K562 (cell line): ENCODE measurements at regions not wholly inside any gene's neighbourhood (a gene's known extent, or its start where the extent isn't known, plus 50 kb on each side); places are given as distances from the start of the nearest gene placed in this dataset.
"Not testable (repeated sequence)": the region's sequence is repeated elsewhere in the genome, so short reads cannot be mapped to it uniquely, and the experiment has no call there.

Source experiments
- ATAC-seq: fragments of 200-7000 bp; cut with Tn5 transposase; 3 replicates; pipeline ENCODE4 v1.9.1; 2020; ENCODE audit warnings: moderate library complexity
- BruUV-seq: library from RNA; stranded (reverse); fragments of 400-500 nt; replicated peaks from 2 replicates; lab custom pipeline; 2021; lab: Mats Ljungman, UMichigan
- CTCF ChIA-PET: fragments of 300-600 bp; formaldehyde crosslinking; extraction: SDS; loops from one replicate; lab custom pipeline; 2021; ENCODE audit warnings: low intra/inter-chr PET ratio; lab: Yijun Ruan, JAX
- POLR2A ChIA-PET: fragments of 300-600, 350-650 bp; sonication (Branson Sonifier 250); formaldehyde crosslinking; extraction: SDS; loops from one replicate; lab custom pipeline; 2021; ENCODE audit warnings: antibody characterized with exemption, inconsistent platforms; lab: Yijun Ruan, JAX
- DNase-seq, 4 experiments: peaks; one replicate each; pipeline versions ENCODE4 v3.0.0 to v3.0.0-alpha.2; 2011 to 2018; ENCODE audit warnings: low spot score in 3 of 4, mixed read lengths in 3 of 4; ENCODE audit errors: extremely low read depth in 1 of 4
- FAIRE-seq: peaks from 2 replicates; lab custom pipeline; 2011; peaks lifted over from hg19 to GRCh38; lab: Jason Lieb, UNC
- H2AFZ ChIP-seq: 2 replicates; pipeline ENCODE4 v1.6.0; 2011; ENCODE audit warnings: low read depth, low read length, control low read depth, inconsistent platforms
- H3K27ac ChIP-seq: fragments of 200-600 bp; 3 replicates; pipeline ENCODE4 v1.8.0; 2011; ENCODE audit warnings: low read depth, mild to moderate bottlenecking, control low read depth, inconsistent platforms, low read length, moderate library complexity, mixed read lengths; ENCODE audit errors: extremely low read depth
- H3K27me3 ChIP-seq, 2 experiments: fragments of 300-600 bp in 1 of 2; 2 replicates in 1 of 2; 3 replicates in 1 of 2; pipeline versions ENCODE4 v1.6.0 to v1.8.0; 2011; ENCODE audit warnings: inconsistent platforms in 2 of 2, low read length in 2 of 2, mild to moderate bottlenecking in 1 of 2, mixed read lengths in 1 of 2, moderate library complexity in 1 of 2; ENCODE audit not compliant: control insufficient read depth in 2 of 2, insufficient read depth in 2 of 2
- H3K36me3 ChIP-seq: fragments of 300-600 bp; 3 replicates; pipeline ENCODE4 v1.8.0; 2011; ENCODE audit warnings: mild to moderate bottlenecking, low read length, inconsistent platforms; ENCODE audit not compliant: control insufficient read depth, insufficient read depth
- H3K4me1 ChIP-seq, 2 experiments: fragments of 200-600 bp in 1 of 2; replicated peaks in 1 of 2; 2 replicates in 1 of 2; 3 replicates in 1 of 2; pipeline versions ENCODE4 v1.5.1 to v1.8.0; 2011; ENCODE audit warnings: inconsistent platforms in 2 of 2, low read length in 2 of 2, mild to moderate bottlenecking in 1 of 2, mixed read lengths in 1 of 2, moderate library complexity in 1 of 2; ENCODE audit not compliant: control insufficient read depth in 2 of 2, insufficient read depth in 2 of 2
- H3K4me2 ChIP-seq: 2 replicates; pipeline ENCODE4 v1.6.1; 2011; ENCODE audit warnings: low read length, control low read depth, inconsistent platforms, mixed read lengths; ENCODE audit not compliant: insufficient read depth
- H3K4me3 ChIP-seq: fragments of 200-600 bp; sonication (generic), shearing (Covaris generic); 2 replicates; pipeline ENCODE4 v1.5.1; 2016; ENCODE audit warnings: control low read depth, inconsistent platforms
- H3K79me2 ChIP-seq: fragments of 200-600 bp; 3 replicates; pipeline ENCODE4 v1.8.0; 2011; ENCODE audit warnings: low read length, inconsistent platforms; ENCODE audit not compliant: control insufficient read depth, insufficient read depth
- H3K9ac ChIP-seq, 2 experiments: 2 replicates each; pipeline versions ENCODE4 v1.6.0 to v1.6.1; 2011; ENCODE audit warnings: low read depth in 2 of 2, low read length in 2 of 2, control low read depth in 1 of 2, inconsistent platforms in 1 of 2, mild to moderate bottlenecking in 1 of 2, mixed read lengths in 1 of 2; ENCODE audit not compliant: insufficient read depth in 1 of 2
- H3K9me1 ChIP-seq: one replicate; pipeline ENCODE4 v1.6.0; 2011; ENCODE audit warnings: inconsistent platforms, mild to moderate bottlenecking, low read length, moderate library complexity; ENCODE audit not compliant: control insufficient read depth, insufficient read depth
- H3K9me3 ChIP-seq: replicated peaks from 2 replicates; pipeline ENCODE4 v1.5.1; 2011; ENCODE audit warnings: low read depth, low read length, inconsistent platforms; ENCODE audit not compliant: control insufficient read depth, insufficient read depth
- H4K20me1 ChIP-seq: replicated peaks from 2 replicates; pipeline ENCODE4 v1.6.1; 2011; ENCODE audit warnings: low read length, inconsistent platforms, mixed read lengths; ENCODE audit not compliant: control insufficient read depth, insufficient read depth
- CBFB ChIP-seq: sonication (generic); formaldehyde crosslinking; IDR thresholded peaks from 2 replicates; pipeline ENCODE4 v1.4.0; 2020; ENCODE audit warnings: mild to moderate bottlenecking, missing genetic modification reagents
- CBX3 ChIP-seq, 2 experiments: IDR thresholded peaks; 1 replicate in 1 of 2; 2 replicates in 1 of 2; pipeline ENCODE4 v1.6.1; 2012; ENCODE audit warnings: inconsistent platforms in 2 of 2, low read length in 2 of 2, borderline replicate concordance in 1 of 2, control low read depth in 1 of 2
- ELF1 ChIP-seq: fragments of 200-800 bp; sonication (Bioruptor generic); IDR thresholded peaks from 2 replicates; pipeline ENCODE4 v1.6.1; 2016; ENCODE audit warnings: missing genetic modification characterization, missing compliant biosample characterization
- EP300 ChIP-seq: IDR thresholded peaks from 2 replicates; pipeline ENCODE4 v1.6.1; 2012; ENCODE audit warnings: low read length, improper control_type of control experiment
- MBD2 ChIP-seq: sonication (generic); IDR thresholded peaks from 2 replicates; pipeline ENCODE4 v1.6.1; 2016; ENCODE audit warnings: low read depth, borderline replicate concordance
- RCOR1 ChIP-seq, 2 experiments: IDR thresholded peaks; 2 replicates each; pipeline ENCODE4 v1.6.1; 2012; ENCODE audit warnings: low read depth in 2 of 2, low read length in 2 of 2, borderline replicate concordance in 1 of 2, improper control_type of control experiment in 1 of 2
- RFX7 ChIP-seq: fragments of 250-450 bp; sonication (Bioruptor Pico); IDR thresholded peaks from 2 replicates; pipeline ENCODE4 v1.5.1; 2021; ENCODE audit warnings: mild to moderate bottlenecking
- TEAD4 ChIP-seq, 2 experiments: sonication (generic) in 1 of 2; formaldehyde crosslinking in 1 of 2; IDR thresholded peaks; 2 replicates each; pipeline versions ENCODE4 v1.6.1 to v1.8.0; 2012 to 2022; ENCODE audit warnings: borderline replicate concordance in 1 of 2, inconsistent platforms in 1 of 2, low read length in 1 of 2, mild to moderate bottlenecking in 1 of 2, missing genetic modification reagents in 1 of 2
- TFAM ChIP-seq: fragments of 250-450 bp; sonication (Bioruptor Pico); conservative IDR thresholded peaks from 2 replicates; pipeline ENCODE4 v1.5.0; 2021; ENCODE audit warnings: mild to moderate bottlenecking, moderate library complexity
- ZBTB1 ChIP-seq: sonication (generic); formaldehyde crosslinking; IDR thresholded peaks from 2 replicates; pipeline ENCODE4 v1.8.1; 2023; ENCODE audit warnings: missing genetic modification reagents, low read depth, mild to moderate bottlenecking, borderline replicate concordance
- ZBTB5 ChIP-seq: fragments of 450-650 bp; IDR thresholded peaks from 2 replicates; pipeline ENCODE4 v1.6.1; 2017; ENCODE audit warnings: antibody characterized with exemption
- ZNF507 ChIP-seq: conservative IDR thresholded peaks from 2 replicates; pipeline ENCODE4 v1.6.1; 2017; ENCODE audit warnings: missing genetic modification characterization, missing compliant biosample characterization
- ZNF639 ChIP-seq, 2 experiments: fragments of 200-800 bp in 1 of 2; sonication (Bioruptor generic) in 1 of 2; sonication (generic) in 1 of 2; formaldehyde crosslinking in 1 of 2; IDR thresholded peaks in 1 of 2; conservative IDR thresholded peaks in 1 of 2; 2 replicates each; pipeline versions ENCODE4 v1.5.0 to v1.6.1; 2016 to 2020; ENCODE audit warnings: missing compliant biosample characterization in 1 of 2, missing genetic modification characterization in 1 of 2, missing genetic modification reagents in 1 of 2
- WGBS: fragments of 100-300 bp; shearing (Covaris generic); methylation state at CpG from one replicate; pipeline ENCODE4 v1.1.6; 2016; ENCODE audit warnings: low coverage, mixed read lengths; ENCODE audit not compliant: insufficient coverage; ENCODE audit errors: missing lambda C conversion rate; 5-methylcytosine and 5-hydroxymethylcytosine counted together
- in situ Hi-C: fragments of 300-500 bp; cut with MboI; formaldehyde crosslinking; loops from 4 replicates; pipeline ENCODE4 v1.15.0; 2018; ENCODE audit warnings: inconsistent platforms, mixed read lengths
- intact Hi-C: fragments of 100-400 bp; cut with micrococcal nuclease; formaldehyde crosslinking; loops from 2 replicates; pipeline ENCODE4 v1.14.2; 2022

GRCh38 chr10:90032519-90032918, 331.1 kb downstream of the KIF20B start:
- H3K4me1 ChIP-seq, result no peaks in the 10 kb centered on the region
- H4K20me1 ChIP-seq, result no peaks in the 10 kb centered on the region
- in situ Hi-C loops (no loop called here), intact Hi-C loops (no loop called here)
- no peaks in the 10 kb centered on the region for H3K27me3 ChIP-seq
- no TSS peak for BruUV-seq
- no peaks in the 10 kb centered on the region; the same call in 1 of the 2 replicates for H3K9me3 ChIP-seq
- TF ChIP-seq CBFB (CRISPR knock-in tag) (no peak), EP300 (no peak), TEAD4 (IDR thresholded peaks at IDR 0.05; ENCODE audit: low read length) (no peak), TEAD4 (CRISPR knock-in tag; IDR thresholded peaks at IDR 0.05; ENCODE audit: borderline replicate concordance) (no peak), RCOR1 (IDR thresholded peaks at IDR 0.05; ENCODE audit: borderline replicate concordance in 1 of 2, low read depth in 2 of 2, low read length in 2 of 2) (no peak), ELF1 (no peak), ZNF639 (CRISPR knock-in tag; conservative IDR thresholded peaks at IDR 0.05 in 1 of 2, IDR thresholded peaks at IDR 0.05 in 1 of 2) (no peak), TFAM (CRISPR knock-in tag) (no peak), ZBTB1 (CRISPR knock-in tag) (no peak), ZBTB5 (no peak), MBD2 (no peak), CBX3 (IDR thresholded peaks at IDR 0.05; ENCODE audit: borderline replicate concordance in 1 of 2, low read length in 2 of 2) (no peak), RFX7 (CRISPR knock-in tag) (no peak), ZNF507 (no peak)
- TF ChIP-seq, all 486 proteins: peak for 0
- H3K9ac ChIP-seq, result no peak overlapping the region
- FAIRE-seq, result no peak
- H3K4me3 ChIP-seq, result no peak overlapping the region
- H3K27ac ChIP-seq, result no peak overlapping the region
- ATAC-seq, result no peak
- POLR2A ChIA-PET, result no interaction called here
- no peaks in the 10 kb centered on the region for H3K9me1 ChIP-seq
- CTCF ChIA-PET, result no interaction called here
- no peak for DNase-seq
- no peaks in the 10 kb centered on the region for H3K36me3 ChIP-seq
- no peak overlapping the region for H3K4me2 ChIP-seq
- H2AFZ ChIP-seq, result no peak overlapping the region
- no peaks in the 10 kb centered on the region for H3K79me2 ChIP-seq

- H4K20me1 ChIP-seq, H3K9ac ChIP-seq, DNase-seq, BruUV-seq, POLR2A ChIA-PET, intact Hi-C loops, H3K4me1 ChIP-seq, H3K9me1 ChIP-seq, H2AFZ ChIP-seq, CTCF ChIA-PET, FAIRE-seq, H3K4me3 ChIP-seq, H3K27ac ChIP-seq, H3K9me3 ChIP-seq, H3K36me3 ChIP-seq, H3K4me2 ChIP-seq, H3K79me2 ChIP-seq, H3K27me3 ChIP-seq, ATAC-seq, in situ Hi-C loops: not testable (repeated sequence)
- WGBS, result 0% methylated on average over 3 of the region's 5 CpGs
Measured at GRCh38 chr10:90034862-90035261, 333.5 kb downstream of the KIF20B start.
